ENCODE measurements at regions not wholly inside any gene's neighbourhood (a gene's known extent, or its start where the extent isn't known, plus 50 kb on each side); places are given as distances from the start of the nearest gene placed in this dataset.
"Not testable (repeated sequence)": the region's sequence is repeated elsewhere in the genome, so short reads cannot be mapped to it uniquely, and the experiment has no call there.

- DNase-seq (ENCODE audit: low spot score): peak; percentile 21
Observed at GRCh38 chr5:2008851-2009629, 126.3 kb upstream of the IRX4 start.

DNA sequence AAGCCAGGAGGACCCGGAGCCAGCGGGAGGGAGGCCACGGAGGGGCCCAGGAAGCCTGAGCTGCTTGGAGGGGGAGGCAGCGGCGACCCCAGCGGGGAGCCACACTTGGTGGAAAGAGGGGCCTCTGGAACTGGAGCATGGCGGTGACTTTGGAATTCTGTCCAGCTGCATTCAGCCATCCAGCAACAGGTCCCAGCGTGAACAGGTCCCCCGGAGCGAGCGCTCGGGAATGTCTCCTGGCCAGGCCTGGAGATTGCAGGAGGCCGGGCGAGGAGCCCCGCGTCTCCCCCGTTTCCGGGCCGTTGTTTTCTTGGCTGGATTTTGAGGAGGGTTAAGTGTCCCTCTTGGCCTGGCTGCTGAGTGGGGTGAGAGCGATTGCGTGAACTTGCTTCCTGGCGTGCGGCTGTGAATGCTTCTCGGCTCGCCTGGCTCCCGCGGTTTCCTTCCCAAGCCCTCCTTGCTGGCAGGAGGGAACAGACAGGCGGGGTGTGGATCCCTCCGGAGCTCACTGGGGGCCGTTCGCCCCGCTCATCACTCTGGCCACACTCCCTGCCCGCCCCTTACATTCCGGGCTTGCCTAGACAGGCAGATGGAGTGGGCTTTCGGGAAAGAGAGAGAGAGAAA lies 125.3 kb upstream of the IRX4 start:
- DNase-seq (ENCODE audit: low spot score): no peak

DNA sequence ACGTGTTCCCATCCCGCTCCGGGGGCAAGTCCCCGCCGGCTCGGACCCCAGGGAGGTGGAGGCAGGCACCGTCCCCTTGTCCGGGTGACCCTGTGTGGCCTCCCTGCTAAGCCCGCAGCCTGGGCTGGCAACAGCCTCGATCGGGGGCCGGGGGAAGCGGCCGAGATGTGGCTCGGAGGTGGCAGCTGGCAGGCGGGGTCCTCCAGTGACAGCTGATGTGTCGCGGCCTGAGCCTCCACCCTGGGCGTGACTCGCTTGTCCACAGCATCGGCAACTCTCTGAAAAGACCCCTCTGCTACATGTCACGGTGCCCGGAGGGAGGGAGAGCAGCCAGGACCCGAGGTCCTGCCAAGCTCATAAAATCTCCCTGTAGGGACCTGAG lies 124.8 kb upstream of the IRX4 start:
- no peak for DNase-seq (ENCODE audit: low spot score)

GRCh38 chr5:2006971-2007291 lies 124.2 kb upstream of the IRX4 start:
- DNase-seq (ENCODE audit: low spot score): no peak

GRCh38 chr5:2006193-2006970 lies 123.7 kb upstream of the IRX4 start:
- no peak for DNase-seq (ENCODE audit: low spot score)

- no peak for DNase-seq (ENCODE audit: low spot score)
Observed at GRCh38 chr5:2005101-2006041, 122.6 kb upstream of the IRX4 start.

DNA sequence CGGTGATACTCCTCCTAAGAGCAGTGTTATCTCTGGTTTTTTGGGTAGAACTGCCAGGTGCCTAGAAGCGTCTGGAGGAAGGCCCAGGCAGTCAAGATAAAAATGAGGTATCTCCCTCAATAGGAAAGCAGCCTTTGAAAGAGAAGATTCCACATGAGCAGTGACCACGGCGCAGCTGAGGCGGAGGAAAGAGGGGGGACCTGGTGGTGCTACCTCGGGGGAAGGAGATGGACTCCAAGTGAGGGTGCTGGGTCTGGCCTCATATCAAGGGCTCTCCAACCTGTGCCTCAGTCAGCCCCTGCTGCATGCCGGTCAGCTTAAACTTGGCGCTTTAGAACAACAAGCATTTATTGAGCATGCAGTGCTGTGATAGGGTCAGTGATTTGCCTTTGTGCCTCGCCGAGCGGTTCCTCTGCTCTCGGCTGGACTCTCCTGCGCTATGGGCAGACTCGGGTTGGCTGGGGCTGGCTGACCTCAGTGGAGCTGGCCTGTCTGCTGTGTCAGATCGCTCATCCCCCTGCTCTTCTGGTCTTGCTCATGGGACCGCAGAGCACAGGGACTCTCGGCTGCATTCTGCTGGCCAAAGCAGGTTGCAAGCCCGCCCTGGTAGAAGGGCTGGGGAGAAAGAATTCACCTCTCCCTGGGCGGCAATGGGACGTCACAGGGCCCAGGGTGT lies 121.1 kb upstream of the IRX4 start:
- DNase-seq (ENCODE audit: low spot score): no peak

DNA sequence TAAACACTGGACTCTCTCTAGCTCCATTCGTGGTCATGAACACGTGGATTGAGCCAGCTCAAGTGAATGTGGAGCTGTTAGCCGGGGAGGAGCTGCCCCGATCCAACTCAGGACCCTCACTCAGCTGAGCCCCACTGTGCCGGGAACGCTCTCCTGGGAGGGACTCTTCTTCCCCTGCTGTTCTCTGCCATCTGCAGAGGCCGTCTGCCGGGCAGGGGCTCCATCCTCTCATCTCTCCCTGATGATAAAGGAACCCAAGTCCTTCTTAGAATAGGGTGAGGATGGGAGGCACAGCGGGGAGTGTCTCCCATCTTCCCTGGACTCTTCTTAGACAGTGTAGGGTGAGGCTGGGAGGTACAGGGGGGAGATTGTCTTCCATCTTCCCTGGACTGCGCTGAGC lies 120.5 kb upstream of the IRX4 start:
- no peak for DNase-seq (ENCODE audit: low spot score)

DNA sequence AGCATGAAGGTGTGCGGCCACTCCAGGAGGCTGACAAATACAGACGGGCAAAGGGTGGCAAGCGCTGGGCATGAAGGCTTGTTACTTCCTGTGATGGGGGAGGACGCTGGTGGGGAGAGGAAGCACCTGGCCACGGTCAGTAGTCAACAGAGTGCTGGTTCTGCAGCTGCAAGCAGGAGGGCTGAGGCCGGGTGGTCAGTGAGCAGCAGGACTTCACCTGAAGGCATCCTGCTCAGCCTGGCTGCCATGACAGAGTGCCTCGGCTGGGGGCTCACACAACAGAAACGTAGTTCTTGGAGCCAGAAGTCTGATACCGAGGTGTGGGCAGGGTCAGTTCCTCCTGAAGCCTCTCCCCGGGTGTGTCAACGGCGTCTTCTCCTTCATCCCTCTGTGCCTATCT lies 118.6 kb upstream of the IRX4 start:
- no peak for DNase-seq (ENCODE audit: low spot score)

- no peak for DNase-seq (ENCODE audit: low spot score)
Observed at GRCh38 chr5:2000591-2000990, 117.9 kb upstream of the IRX4 start.

- no peak for DNase-seq (ENCODE audit: low spot score)
Observed at GRCh38 chr5:1999794-2000193, 117.1 kb upstream of the IRX4 start.

DNA sequence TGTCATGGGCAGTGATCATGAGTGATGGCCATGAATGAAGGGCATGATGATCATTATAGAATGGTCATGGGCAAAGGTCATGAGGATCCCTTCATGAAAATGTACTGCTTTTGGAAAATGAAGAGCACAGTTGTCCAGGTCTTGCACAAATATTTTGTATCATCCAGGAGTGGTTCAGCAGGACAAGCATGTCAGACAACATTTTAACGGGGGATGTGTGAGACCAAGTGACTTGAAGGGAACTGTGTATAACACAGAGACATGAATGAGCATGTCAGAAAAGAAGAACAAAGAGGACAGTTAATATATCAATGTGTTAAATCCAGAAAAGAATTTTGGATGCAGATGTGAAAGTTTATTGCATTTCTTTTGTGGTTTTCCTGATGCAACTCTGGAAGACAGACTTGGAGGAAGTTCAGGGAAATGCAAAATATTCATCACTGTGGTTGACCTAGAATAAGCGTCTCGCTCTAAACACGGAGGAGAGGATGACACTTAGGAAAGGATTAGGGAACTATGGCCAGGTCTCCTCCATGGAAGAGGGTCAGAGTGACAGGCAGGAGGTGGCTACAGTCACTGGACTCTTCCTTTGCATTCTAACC lies 116.1 kb upstream of the IRX4 start:
- DNase-seq (ENCODE audit: low spot score): no peak

DNA sequence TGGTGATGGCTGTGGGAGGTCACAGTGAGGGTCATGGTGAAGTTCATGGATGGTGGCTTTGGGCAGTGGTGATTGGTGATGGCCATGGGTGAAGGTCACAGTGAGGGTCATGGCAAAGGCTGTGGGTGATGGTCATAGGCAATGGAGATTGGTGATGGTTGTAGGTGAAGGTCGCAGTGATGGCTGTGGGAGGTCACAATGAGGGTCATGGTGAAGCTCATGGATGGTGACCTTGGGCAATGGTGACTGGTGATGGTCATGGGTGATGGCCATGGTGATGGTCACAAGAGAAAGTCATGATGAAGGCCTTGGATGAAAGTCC lies 115.6 kb upstream of the IRX4 start:
- DNase-seq (ENCODE audit: low spot score): no peak

DNA sequence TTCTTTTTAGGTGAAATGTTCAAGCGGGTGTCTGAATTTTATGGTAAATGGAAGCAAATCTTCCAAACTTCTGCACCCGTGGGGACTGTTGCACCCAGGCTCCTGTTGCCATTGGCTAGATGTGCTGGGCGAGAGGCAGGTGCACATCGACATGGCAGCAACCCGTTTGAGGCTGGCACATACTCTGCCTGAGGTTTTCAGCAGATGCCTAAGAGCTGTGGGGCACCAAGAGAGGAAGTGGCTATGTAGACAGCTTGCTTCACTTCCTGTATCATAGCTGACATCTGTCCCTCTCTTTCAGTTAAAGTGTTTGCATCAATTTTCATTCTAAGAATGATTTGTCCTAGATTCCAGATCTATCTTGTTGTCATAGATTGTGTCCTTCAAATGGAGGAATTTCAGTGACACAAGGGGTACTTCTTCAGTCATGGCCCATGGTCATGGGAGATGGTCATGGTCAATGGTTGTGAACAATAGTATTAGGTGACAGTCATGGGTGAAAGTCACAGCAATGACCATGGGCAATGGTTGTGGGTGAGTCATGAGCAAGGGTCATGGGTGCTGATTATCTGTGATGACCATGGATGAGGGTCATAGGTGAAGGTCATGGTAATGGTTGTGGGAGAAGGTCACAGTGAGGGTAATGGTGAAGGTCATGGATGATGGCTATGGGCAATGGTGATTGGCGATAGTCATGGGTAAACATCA lies 115.1 kb upstream of the IRX4 start:
- DNase-seq (ENCODE audit: low spot score): no peak

GRCh38 chr5:1995491-1995890 lies 112.8 kb upstream of the IRX4 start:
- no peak for DNase-seq (ENCODE audit: low spot score)

DNA sequence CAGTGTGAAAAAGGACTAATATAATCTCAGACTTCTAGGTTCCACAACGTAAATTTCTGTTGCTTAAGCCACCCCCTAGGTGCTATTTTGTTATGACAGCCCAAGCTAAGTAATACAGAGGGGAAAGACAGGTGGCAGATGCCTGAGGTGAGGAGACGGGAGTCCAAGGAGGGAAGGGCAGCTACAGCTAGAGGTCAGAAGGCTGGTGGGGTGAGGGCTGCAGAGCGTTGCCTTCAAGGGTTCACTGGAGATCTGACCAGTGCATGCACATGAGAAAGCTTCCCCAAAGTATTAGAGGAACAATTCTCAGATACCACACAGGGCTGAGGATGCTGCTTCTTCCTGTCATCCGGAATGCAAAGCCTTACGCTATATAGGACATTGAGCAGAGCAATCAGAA lies 104.7 kb upstream of the IRX4 start:
- DNase-seq (ENCODE audit: low spot score): no peak

DNA sequence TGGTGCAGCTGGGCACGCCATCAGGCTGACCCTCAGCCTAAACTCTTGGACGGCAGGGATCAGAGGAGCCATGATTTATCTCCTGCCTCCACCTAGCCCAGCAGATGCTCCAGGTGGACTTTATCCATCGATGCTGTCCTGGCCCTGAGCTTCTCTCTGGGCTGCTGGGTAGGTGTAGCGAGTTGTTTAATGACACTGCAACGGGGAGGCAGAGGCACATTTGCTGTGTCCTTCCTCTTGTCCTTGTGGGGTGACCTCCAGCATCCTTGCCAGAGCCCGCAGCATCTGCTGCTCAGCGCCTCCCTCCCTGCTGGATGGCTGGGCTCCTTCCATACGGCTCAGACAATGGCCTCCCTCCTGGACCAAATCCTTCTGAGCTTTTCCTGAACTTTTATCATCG lies 103.1 kb upstream of the IRX4 start:
- no peak for DNase-seq (ENCODE audit: low spot score)

DNA sequence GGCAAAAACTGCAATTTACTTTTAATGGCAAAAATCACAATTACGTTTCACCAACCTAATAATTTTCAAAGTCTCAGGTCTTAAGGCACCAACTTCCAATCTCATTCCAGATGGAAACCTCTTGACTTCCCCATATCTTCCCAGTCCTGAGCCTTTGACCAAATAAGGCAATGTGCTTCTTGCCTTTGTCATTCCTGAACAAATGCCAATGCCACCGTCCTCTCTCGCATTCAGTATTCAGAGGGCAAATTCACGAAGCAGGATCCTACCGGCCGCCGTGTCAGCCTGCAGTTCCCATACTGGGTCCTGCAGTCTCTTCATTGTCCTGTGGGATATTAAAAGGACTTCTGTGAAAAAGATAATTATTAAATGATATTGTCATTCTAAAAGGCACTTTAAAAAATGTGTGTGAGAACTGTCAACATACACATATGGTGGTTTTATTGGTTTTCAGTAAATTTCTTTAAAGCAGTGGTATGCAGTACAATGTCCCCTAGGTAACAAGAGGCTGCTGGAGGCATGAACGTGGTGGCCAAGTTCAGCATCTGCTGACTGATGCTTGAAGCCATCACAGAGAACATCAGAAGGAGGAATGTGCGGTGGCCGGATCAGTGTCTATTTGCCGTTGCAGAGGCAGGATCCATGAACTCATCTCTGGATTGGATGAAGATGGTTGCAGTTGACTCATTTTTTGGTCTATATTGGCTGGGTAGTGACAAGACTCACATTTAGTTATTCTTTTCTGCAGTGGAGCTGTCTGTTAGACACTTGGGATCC lies 101.4 kb upstream of the IRX4 start:
- DNase-seq (ENCODE audit: low spot score): no peak

GRCh38 chr5:1983401-1983800 lies 100.7 kb upstream of the IRX4 start:
- no peak for DNase-seq (ENCODE audit: low spot score)

GRCh38 chr5:1982561-1982960 lies 99.8 kb upstream of the IRX4 start:
- DNase-seq (ENCODE audit: low spot score): not testable (repeated sequence)
